HTR-8/SVneo (cell line): ENCODE measurements at regions not wholly inside any gene's neighbourhood (a gene's known extent, or its start where the extent isn't known, plus 50 kb on each side); places are given as distances from the start of the nearest gene placed in this dataset.

Experiments
- DNase-seq: peaks from one replicate; pipeline ENCODE4 v3.0.0; 2011; ENCODE audit warnings: low spot score, mixed read lengths; ENCODE audit not compliant: insufficient read length
- FAIRE-seq: peaks from 2 replicates; lab custom pipeline; 2011; peaks lifted over from hg19 to GRCh38; lab: Jason Lieb, UNC

GRCh38 chr4:147303174-147303872 is 177.6 kb upstream of the EDNRA start:
- DNase-seq (no peak), FAIRE-seq (no peak)

DNA sequence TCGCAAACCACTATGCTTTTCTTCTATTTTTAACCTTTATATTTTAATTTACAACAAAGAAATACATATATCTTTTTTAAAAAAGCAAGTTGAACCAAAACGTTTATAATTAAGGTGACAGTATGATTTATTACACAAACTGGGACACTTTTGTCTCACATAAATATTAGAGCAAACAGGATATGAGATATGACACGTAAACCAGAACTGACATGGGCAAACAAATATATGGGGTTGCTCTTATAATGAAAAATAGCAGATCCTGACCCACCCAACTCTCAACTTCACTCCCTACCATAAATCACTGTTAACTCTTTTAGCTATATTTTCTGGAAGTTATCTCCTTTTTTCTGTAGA is 177.0 kb upstream of the EDNRA start:
- FAIRE-seq (no peak), DNase-seq (no peak)

GRCh38 chr4:147307896-147308674 is 172.8 kb upstream of the EDNRA start:
- FAIRE-seq = no peak
- DNase-seq = no peak

- DNase-seq = no peak
- FAIRE-seq = no peak
Measured at GRCh38 chr4:147309434-147309833, 171.5 kb upstream of the EDNRA start.

DNA sequence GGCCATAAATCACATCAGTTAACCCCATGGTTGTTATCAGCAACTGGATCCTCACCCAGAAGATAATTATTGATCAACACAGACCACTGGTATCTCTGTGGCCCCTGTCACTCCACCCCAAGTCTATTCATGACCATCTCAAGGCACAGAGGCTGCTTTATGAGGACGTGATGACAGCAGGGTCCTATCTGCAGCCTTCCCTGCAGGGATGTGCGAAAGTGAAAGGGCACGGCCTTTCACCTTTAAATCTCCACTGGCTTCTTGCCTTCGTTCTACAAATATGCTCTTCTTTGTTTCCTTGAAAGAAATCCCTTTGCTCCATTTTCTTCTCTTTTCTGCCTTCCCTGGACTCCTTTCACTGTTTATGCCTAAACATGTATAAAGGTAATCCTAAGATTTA is 170.6 kb upstream of the EDNRA start:
- FAIRE-seq = no peak
- no peak for DNase-seq

DNA sequence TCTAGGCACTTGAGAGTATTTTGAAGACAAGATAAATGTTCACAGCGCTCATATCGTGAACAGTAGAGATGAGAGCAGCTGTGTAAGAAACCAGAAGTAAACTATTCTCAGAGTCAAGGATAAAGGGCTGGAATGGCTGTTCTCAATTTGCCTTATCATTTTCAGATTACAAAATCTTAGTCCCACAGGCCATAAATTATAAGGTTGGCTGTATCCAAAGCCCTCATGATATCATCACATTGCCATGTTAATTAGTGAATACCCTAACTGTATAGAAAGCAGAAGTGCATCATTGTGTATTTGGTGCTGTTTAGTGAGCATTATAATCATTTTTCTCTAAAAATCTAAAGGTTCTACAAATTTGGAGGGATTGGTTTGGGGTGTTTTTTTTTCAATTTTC is 168.9 kb upstream of the EDNRA start:
- no peak for DNase-seq

DNA sequence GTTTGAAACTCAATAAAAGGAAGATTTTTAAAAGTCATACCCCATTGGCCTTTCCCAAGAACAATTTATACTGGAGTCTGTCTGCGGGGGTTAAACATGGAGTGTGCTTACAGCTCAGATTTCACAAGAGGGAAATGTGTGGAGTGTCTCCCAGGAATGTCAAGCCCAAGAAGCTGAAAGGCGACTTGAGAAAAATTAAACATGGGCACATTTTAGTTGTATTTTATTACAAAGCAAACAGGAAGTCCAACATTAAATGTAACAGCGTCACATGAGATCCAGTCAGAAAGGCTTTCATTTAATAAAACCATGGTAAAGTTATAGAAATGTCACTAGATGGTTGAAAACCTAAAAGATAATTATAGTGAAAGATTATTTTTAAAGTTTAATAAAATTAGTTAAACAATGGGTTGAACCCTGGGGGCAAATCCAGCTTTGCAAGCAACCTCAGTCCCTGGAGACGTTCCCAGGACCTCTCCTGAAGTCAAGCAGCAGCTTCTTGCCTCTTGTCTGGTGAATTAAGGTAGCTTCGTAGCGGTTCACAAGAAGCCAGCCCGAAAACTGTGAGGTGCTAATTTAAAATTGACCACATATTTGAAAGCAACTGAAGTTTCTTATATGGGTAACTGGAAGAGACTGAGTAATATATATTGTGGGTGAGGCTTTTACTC is 168.4 kb upstream of the EDNRA start:
- DNase-seq = no peak
- FAIRE-seq = no peak

More for the DNA sequence above, 168.9 kb upstream of the EDNRA start:
- FAIRE-seq = no peak

DNA sequence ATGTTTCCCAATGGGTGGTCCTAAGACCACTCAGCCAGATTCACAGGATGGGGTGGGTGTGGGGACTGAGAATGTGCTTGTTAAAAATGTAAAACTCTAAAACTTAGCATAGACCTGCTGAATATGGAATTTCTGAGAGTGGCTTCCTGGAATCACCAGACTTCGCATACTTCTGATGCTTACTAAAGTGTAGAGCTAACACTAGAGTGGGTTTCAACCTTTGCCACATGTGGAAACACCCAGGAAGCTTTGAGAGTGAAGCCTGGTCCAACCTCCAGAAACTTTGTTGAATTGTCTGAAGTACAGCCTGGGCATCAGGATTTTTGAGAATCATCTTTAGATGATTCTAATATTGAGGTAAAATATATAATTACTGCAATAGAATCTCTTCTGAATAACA is 167.8 kb upstream of the EDNRA start:
- DNase-seq (no peak), FAIRE-seq (no peak)

DNA sequence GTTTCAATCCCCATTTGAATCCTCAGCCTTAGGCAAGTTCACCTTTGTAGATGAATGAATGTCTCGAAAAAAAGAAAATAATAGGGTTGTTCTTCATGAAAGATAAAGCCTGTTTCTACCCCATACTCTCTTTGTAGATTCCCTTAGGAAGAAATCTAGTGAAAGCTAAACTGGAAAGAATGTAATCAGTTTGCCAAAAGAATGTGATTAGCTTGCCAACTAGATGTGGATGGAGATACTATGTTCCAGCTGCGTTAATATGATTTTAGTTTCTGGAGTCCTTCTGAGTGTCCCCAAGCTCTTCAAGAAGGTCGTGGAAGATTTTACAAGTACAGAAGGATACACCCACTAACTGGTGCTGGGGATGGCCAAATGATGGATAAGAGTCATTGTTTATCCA is 162.3 kb upstream of the EDNRA start:
- no peak for DNase-seq

DNA sequence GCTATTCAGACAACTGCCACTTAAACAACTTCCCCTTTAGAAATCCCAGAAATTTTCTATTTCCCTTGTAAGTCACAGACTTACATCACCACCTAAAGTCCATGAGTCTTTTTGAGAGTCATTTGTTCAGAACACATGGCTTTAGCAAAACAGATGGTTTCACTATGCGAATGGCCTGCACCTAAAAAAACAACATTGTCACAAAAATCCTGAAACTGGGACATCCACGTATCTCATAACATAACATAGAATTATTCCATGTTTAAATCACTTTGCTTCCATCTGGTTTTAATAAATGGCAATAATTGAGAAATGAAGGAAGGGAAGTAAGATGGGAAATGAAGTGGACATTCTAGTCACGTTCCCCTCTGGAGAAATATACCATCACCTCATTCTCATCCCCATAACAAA is 155.3 kb upstream of the EDNRA start:
- FAIRE-seq (no peak), DNase-seq (no peak)

More for the DNA sequence above, 162.3 kb upstream of the EDNRA start:
- FAIRE-seq = no peak

DNA sequence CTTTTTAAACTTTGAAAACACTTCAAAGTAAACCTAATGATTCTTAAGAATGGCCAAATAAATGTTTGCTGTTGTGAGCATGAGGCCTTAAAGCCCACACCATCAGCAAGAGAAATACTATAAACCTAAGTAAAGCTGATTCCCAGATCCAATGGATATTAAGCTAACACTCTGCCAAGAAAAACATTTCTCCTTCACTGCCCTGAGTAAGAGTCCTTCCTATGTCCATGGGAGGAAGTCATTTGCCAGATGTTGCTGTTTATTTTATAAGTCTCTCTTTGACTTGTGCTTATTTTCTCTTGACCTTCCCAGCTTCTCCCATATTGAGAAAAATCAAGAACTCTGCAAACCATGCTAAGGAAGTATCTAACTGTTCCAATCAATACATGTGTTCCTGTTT is 154.3 kb upstream of the EDNRA start:
- FAIRE-seq = no peak
- no peak for DNase-seq

DNA sequence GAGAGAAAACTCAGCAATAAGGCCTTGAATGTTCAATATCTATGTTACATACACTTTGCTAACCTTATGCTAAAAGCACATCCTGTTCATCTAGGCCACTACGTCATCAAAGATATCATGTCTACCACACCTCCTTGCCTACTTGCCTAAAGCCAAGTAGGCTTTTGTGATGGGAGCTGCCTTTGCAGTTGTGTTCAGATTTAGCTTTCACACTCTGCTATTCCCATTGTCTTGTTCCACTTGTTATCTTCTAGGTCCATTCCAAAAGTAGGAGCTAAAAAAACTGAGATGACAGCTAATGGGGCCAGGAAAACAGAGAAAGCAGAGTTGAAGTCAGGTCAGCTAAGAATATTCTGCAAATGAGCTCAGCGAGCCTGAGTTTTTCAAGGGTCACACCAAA is 153.6 kb upstream of the EDNRA start:
- DNase-seq (no peak), FAIRE-seq (no peak)

DNA sequence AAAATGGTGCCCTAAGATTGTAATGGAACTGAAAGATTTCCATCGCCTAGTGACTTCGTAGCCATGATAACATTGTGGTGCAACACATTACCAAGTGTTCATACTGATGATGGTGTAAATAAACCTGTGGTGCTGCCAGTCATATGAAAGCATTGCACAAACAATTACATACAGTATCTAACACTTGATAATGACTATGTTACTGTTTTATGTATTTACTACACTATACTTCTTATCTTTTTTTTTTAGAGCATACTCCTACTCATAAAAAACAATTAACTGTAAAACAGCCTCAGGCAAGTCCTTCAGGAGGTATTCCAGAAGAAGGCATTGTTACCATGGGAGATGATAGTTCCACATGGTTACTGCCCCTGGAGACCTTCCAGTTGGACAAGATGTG is 152.7 kb upstream of the EDNRA start:
- FAIRE-seq = no peak
- DNase-seq = no peak

GRCh38 chr4:147328756-147329446 is 152.0 kb upstream of the EDNRA start:
- FAIRE-seq = peak; percentile 28

GRCh38 chr4:147332091-147332490 is 148.8 kb upstream of the EDNRA start:
- FAIRE-seq (no peak), DNase-seq (no peak)

More at GRCh38 chr4:147328756-147329446, 152.0 kb upstream of the EDNRA start:
- DNase-seq = no peak

- FAIRE-seq = no peak
- no peak for DNase-seq
Measured at GRCh38 chr4:147334478-147334877, 146.4 kb upstream of the EDNRA start.

DNA sequence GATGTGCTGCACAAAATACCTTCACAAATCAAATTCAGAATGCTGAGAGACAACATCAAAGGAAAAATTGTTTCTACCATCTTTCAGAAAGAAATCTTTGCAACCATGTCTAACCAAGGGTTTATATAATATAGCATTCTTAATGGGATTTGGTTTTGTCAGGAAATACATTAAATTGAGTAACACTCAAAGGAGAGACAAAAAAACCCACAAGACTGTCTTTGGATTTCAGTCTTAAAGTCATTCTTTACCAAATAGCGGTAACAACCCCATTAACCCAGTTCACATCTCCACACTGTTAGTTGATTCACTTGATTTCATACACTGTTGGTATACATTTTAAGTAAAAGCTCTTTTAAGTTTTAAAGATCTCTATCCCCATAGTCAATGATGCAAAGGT is 145.7 kb upstream of the EDNRA start:
- no peak for FAIRE-seq

GRCh38 chr4:147336252-147336651 is 144.6 kb upstream of the EDNRA start:
- DNase-seq (no peak), FAIRE-seq (no peak)

More for the DNA sequence above, 145.7 kb upstream of the EDNRA start:
- no peak for DNase-seq

DNA sequence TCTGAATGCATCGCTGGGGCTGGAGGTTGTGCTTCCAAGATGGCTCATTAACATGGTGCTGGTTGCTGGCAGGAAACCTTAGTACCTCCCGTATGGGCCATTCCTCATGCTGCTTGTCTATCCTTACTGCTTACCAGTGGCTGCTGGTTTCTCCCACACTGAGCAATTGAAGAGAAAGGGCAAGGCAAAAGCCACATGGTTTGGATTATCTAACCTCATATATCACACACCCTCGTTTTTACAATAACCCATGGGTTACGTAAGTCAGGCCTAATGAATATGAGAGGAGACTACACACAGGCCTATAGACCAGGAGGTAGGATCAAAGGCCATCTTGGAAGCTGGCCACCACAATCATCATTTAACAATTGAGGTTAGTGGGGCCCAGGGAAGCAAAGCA is 141.8 kb upstream of the EDNRA start:
- DNase-seq (no peak), FAIRE-seq (no peak)

DNA sequence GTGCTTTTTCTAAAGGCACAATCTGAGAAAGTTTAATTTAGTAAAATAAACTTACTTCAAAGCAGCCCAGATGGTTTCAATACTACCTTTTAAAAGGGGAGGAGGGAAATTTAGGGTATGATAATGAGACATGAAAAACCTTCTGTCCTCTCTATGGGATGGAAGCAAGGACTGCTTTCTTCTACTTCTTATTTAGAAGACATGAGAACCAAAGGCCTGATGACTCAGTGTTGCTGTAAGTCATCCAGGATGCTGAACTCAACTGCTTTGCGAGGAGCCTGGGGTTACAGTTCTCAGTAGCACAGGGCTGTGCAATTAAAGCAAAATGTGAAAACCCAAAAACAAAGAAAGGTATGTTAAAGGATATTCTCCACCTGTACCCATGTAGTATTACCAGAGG is 140.8 kb upstream of the EDNRA start:
- FAIRE-seq = no peak

More for the DNA sequence above, 140.8 kb upstream of the EDNRA start:
- no peak for DNase-seq
